ENCODE measurements at regions not wholly inside any gene's neighbourhood (a gene's known extent, or its start where the extent isn't known, plus 50 kb on each side); places are given as distances from the start of the nearest gene placed in this dataset.

DNA sequence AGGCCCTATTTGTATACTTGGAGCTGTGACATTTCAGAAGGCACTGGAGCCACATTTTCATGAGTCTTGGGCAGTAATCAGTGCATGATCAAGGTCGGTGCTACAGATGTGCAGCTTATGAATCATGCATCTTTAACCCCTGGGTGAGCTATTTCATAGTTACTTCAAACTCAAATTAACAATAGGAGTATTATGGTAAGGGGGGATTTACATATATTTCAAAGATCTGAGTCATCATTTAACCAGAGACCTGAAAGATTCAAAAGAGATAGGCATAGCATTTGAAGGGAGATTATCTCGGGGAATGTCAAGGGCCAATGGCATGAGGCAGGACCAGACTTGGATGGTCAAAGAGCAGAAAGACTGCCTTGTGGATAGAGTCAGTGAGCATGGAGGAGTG lies 169.0 kb upstream of the GRIN3A start (continued):
- TF ChIP-seq, protein P1, sequence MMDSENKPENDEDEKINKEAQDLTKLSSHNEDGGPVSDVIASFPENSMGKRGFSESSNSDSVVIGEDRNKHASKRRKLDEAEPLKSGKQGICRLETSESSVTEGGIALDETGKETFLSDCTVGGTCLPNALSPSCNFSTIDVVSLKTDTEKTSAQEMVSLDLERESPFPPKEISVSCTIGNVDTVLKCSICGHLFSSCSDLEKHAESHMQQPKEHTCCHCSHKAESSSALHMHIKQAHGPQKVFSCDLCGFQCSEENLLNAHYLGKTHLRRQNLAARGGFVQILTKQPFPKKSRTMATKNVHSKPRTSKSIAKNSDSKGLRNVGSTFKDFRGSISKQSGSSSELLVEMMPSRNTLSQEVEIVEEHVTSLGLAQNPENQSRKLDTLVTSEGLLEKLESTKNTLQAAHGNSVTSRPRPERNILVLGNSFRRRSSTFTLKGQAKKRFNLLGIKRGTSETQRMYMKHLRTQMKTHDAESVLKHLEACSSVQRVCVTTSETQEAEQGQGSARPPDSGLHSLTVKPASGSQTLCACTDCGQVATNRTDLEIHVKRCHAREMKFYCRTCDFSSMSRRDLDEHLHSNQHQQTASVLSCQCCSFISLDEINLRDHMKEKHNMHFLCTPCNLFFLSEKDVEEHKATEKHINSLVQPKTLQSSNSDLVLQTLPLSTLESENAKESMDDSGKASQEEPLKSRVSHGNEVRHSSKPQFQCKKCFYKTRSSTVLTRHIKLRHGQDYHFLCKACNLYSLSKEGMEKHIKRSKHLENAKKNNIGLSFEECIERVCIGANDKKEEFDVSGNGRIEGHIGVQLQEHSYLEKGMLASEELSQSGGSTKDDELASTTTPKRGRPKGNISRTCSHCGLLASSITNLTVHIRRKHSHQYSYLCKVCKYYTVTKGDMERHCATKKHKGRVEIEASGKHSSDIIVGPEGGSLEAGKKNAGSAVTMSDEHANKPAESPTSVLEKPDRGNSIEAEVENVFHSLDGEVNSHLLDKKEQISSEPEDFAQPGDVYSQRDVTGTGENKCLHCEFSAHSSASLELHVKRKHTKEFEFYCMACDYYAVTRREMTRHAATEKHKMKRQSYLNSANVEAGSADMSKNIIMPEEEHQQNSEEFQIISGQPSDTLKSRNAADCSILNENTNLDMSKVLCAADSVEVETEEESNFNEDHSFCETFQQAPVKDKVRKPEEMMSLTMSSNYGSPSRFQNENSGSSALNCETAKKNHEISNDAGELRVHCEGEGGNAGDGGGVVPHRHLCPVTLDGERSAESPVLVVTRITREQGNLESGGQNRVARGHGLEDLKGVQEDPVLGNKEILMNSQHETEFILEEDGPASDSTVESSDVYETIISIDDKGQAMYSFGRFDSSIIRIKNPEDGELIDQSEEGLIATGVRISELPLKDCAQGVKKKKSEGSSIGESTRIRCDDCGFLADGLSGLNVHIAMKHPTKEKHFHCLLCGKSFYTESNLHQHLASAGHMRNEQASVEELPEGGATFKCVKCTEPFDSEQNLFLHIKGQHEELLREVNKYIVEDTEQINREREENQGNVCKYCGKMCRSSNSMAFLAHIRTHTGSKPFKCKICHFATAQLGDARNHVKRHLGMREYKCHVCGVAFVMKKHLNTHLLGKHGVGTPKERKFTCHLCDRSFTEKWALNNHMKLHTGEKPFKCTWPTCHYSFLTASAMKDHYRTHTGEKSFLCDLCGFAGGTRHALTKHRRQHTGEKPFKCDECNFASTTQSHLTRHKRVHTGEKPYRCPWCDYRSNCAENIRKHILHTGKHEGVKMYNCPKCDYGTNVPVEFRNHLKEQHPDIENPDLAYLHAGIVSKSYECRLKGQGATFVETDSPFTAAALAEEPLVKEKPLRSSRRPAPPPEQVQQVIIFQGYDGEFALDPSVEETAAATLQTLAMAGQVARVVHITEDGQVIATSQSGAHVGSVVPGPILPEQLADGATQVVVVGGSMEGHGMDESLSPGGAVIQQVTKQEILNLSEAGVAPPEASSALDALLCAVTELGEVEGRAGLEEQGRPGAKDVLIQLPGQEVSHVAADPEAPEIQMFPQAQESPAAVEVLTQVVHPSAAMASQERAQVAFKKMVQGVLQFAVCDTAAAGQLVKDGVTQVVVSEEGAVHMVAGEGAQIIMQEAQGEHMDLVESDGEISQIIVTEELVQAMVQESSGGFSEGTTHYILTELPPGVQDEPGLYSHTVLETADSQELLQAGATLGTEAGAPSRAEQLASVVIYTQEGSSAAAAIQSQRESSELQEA (CRISPR knock-in tag; IDR thresholded peaks at IDR 0.05; ENCODE audit: not compliant biosample characterization): no peak
- TF ChIP-seq ZFP62 (CRISPR knock-in tag; IDR thresholded peaks at IDR 0.05) (no peak), RXRB (CRISPR knock-in tag; IDR thresholded peaks at IDR 0.05; ENCODE audit: borderline replicate concordance) (no peak), NPAS2 (CRISPR knock-in tag; IDR thresholded peaks at IDR 0.05; ENCODE audit: borderline replicate concordance) (no peak), SKI (IDR thresholded peaks at IDR 0.05; ENCODE audit: partially characterized antibody) (no peak), GLI4 (CRISPR knock-in tag; IDR thresholded peaks at IDR 0.05; ENCODE audit: borderline replicate concordance) (no peak), ZNF557 (CRISPR knock-in tag; IDR thresholded peaks at IDR 0.05) (no peak), SIX1 (CRISPR knock-in tag; IDR thresholded peaks at IDR 0.05; ENCODE audit: borderline replicate concordance) (no peak), ATAD3A (CRISPR knock-in tag; IDR thresholded peaks at IDR 0.05) (no peak)
- TF ChIP-seq, protein P2, sequence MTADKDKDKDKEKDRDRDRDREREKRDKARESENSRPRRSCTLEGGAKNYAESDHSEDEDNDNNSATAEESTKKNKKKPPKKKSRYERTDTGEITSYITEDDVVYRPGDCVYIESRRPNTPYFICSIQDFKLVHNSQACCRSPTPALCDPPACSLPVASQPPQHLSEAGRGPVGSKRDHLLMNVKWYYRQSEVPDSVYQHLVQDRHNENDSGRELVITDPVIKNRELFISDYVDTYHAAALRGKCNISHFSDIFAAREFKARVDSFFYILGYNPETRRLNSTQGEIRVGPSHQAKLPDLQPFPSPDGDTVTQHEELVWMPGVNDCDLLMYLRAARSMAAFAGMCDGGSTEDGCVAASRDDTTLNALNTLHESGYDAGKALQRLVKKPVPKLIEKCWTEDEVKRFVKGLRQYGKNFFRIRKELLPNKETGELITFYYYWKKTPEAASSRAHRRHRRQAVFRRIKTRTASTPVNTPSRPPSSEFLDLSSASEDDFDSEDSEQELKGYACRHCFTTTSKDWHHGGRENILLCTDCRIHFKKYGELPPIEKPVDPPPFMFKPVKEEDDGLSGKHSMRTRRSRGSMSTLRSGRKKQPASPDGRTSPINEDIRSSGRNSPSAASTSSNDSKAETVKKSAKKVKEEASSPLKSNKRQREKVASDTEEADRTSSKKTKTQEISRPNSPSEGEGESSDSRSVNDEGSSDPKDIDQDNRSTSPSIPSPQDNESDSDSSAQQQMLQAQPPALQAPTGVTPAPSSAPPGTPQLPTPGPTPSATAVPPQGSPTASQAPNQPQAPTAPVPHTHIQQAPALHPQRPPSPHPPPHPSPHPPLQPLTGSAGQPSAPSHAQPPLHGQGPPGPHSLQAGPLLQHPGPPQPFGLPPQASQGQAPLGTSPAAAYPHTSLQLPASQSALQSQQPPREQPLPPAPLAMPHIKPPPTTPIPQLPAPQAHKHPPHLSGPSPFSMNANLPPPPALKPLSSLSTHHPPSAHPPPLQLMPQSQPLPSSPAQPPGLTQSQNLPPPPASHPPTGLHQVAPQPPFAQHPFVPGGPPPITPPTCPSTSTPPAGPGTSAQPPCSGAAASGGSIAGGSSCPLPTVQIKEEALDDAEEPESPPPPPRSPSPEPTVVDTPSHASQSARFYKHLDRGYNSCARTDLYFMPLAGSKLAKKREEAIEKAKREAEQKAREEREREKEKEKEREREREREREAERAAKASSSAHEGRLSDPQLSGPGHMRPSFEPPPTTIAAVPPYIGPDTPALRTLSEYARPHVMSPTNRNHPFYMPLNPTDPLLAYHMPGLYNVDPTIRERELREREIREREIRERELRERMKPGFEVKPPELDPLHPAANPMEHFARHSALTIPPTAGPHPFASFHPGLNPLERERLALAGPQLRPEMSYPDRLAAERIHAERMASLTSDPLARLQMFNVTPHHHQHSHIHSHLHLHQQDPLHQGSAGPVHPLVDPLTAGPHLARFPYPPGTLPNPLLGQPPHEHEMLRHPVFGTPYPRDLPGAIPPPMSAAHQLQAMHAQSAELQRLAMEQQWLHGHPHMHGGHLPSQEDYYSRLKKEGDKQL (CRISPR knock-in tag; IDR thresholded peaks at IDR 0.05; ENCODE audit: low read depth): no peak

Data from HepG2 (cell line).